Neural cell (in vitro differentiated cells): ENCODE measurements at regions not wholly inside any gene's neighbourhood (a gene's known extent, or its start where the extent isn't known, plus 50 kb on each side); places are given as distances from the start of the nearest gene placed in this dataset.

ENCODE experiments used
- CTCF ChIP-seq: fragments of 450-650 bp; IDR thresholded peaks from 2 replicates; pipeline ENCODE4 v1.5.1; 2014; ENCODE audit warnings: antibody characterized with exemption, mild to moderate bottlenecking, moderate library complexity; ENCODE audit not compliant: poor library complexity, severe bottlenecking
- POLR2AphosphoS5 ChIP-seq: IDR thresholded peaks from 2 replicates; pipeline ENCODE4 v1.6.1; 2012

- TF ChIP-seq CTCF (no peak), POLR2AphosphoS5 (no peak)
Observed at GRCh38 chr14:62102349-62102725, 340.1 kb downstream of the SNAPC1 start.
